WTC11 (cell line): ENCODE measurements at regions not wholly inside any gene's neighbourhood (a gene's known extent, or its start where the extent isn't known, plus 50 kb on each side); places are given as distances from the start of the nearest gene placed in this dataset.

Experiments
- ATAC-seq: fragments of 200-7000 bp; cut with Tn5 transposase; 2 replicates; pipeline ENCODE4 v1.10.0; 2021; ENCODE audit warnings: mild to moderate bottlenecking, moderate library complexity
- CTCF ChIA-PET: fragments of 300-600 bp; sonication (Branson Sonifier 250); formaldehyde crosslinking; loops from one replicate; lab custom pipeline; 2021; ENCODE audit warnings: antibody characterized with exemption; lab: Charles Lee
- POLR2A ChIA-PET: fragments of 350-600 bp; sonication (Branson Sonifier 250); formaldehyde crosslinking; loops from one replicate; lab custom pipeline; 2021; ENCODE audit warnings: antibody characterized with exemption; lab: Charles Lee
- DNase-seq: peaks from one replicate; pipeline ENCODE4 v3.0.0; 2021; ENCODE audit warnings: low spot score
- H3K27ac Mint-ChIP-seq: 2 replicates; pipeline ENCODE4 v1.8.0; 2021; ENCODE audit warnings: mixed read lengths
- H3K27me3 Mint-ChIP-seq: 2 replicates; pipeline ENCODE4 v1.8.0; 2021; ENCODE audit warnings: low read depth, mild to moderate bottlenecking, moderate library complexity, mixed read lengths
- H3K36me3 Mint-ChIP-seq: 2 replicates; pipeline ENCODE4 v1.8.0; 2021; ENCODE audit warnings: mixed read lengths
- H3K4me1 Mint-ChIP-seq: 2 replicates; pipeline ENCODE4 v1.8.0; 2022; ENCODE audit warnings: mixed read lengths
- H3K4me3 Mint-ChIP-seq: 2 replicates; pipeline ENCODE4 v1.8.0; 2021; ENCODE audit warnings: mild to moderate bottlenecking, moderate library complexity, mixed read lengths
- H3K9me3 Mint-ChIP-seq: 2 replicates; pipeline ENCODE4 v1.8.0; 2021; ENCODE audit warnings: mixed read lengths
- ATF2 ChIP-seq: sonication (generic); formaldehyde crosslinking; IDR thresholded peaks from 2 replicates; pipeline ENCODE4 v1.8.1; 2022; ENCODE audit warnings: low read depth, missing genetic modification reagents, borderline replicate concordance
- CREB1 ChIP-seq: sonication (generic); formaldehyde crosslinking; IDR thresholded peaks from 2 replicates; pipeline ENCODE4 v1.8.0; 2023; ENCODE audit warnings: mild to moderate bottlenecking, missing genetic modification reagents
- ELF4 ChIP-seq: sonication (generic); formaldehyde crosslinking; IDR thresholded peaks from 2 replicates; pipeline ENCODE4 v1.8.1; 2022; ENCODE audit warnings: low read depth, mild to moderate bottlenecking, moderate library complexity, missing genetic modification reagents
- EMX1 ChIP-seq: fragments of 250-450 bp; sonication (Bioruptor Pico); IDR thresholded peaks from 2 replicates; pipeline ENCODE4 v1.8.0; 2021; ENCODE audit warnings: mild to moderate bottlenecking
- ERG ChIP-seq: fragments of 250-450 bp; sonication (Bioruptor Pico); IDR thresholded peaks from 2 replicates; pipeline ENCODE4 v1.8.0; 2021; ENCODE audit warnings: mild to moderate bottlenecking
- FOXP1 ChIP-seq: sonication (generic); formaldehyde crosslinking; IDR thresholded peaks from 2 replicates; pipeline ENCODE4 v1.8.0; 2022; ENCODE audit warnings: missing genetic modification reagents, mild to moderate bottlenecking, moderate library complexity, borderline replicate concordance
- GRHL2 ChIP-seq: fragments of 250-450 bp; sonication (Bioruptor Pico); IDR thresholded peaks from 2 replicates; pipeline ENCODE4 v1.8.0; 2022; ENCODE audit warnings: mild to moderate bottlenecking, moderate library complexity; ENCODE audit not compliant: insufficient replicate concordance, severe bottlenecking
- GTF2I ChIP-seq: fragments of 250-450 bp; sonication (Bioruptor Pico); conservative IDR thresholded peaks from 2 replicates; pipeline ENCODE4 v1.4.0; 2021; ENCODE audit warnings: mild to moderate bottlenecking
- IRF1 ChIP-seq: sonication (generic); formaldehyde crosslinking; IDR thresholded peaks from 2 replicates; pipeline ENCODE4 v1.8.0; 2023; ENCODE audit warnings: missing genetic modification reagents
- IRF2 ChIP-seq: sonication (generic); formaldehyde crosslinking; IDR thresholded peaks from 2 replicates; pipeline ENCODE4 v1.8.0; 2022; ENCODE audit warnings: low read depth, missing genetic modification reagents, borderline replicate concordance
- JAZF1 ChIP-seq: fragments of 250-450 bp; sonication (Bioruptor Pico); IDR thresholded peaks from 2 replicates; pipeline ENCODE4 v1.9.0; 2021; ENCODE audit warnings: moderate library complexity, mild to moderate bottlenecking, inconsistent platforms
- KAT7 ChIP-seq: sonication (generic); formaldehyde crosslinking; IDR thresholded peaks from 2 replicates; pipeline ENCODE4 v1.8.1; 2023; ENCODE audit warnings: missing genetic modification reagents, mild to moderate bottlenecking, borderline replicate concordance
- MXD4 ChIP-seq: fragments of 250-450 bp; sonication (Bioruptor Pico); IDR thresholded peaks from 2 replicates; pipeline ENCODE4 v1.8.0; 2021; ENCODE audit warnings: mild to moderate bottlenecking, moderate library complexity, borderline replicate concordance
- NFYB ChIP-seq: sonication (generic); formaldehyde crosslinking; conservative IDR thresholded peaks from 2 replicates; pipeline ENCODE4 v1.8.0; 2022; ENCODE audit warnings: low read depth, missing genetic modification reagents
- NR1H2 ChIP-seq: sonication (generic); formaldehyde crosslinking; IDR thresholded peaks from 2 replicates; pipeline ENCODE4 v1.9.0; 2021; ENCODE audit warnings: mild to moderate bottlenecking, moderate library complexity, missing genetic modification reagents
- NR3C1 ChIP-seq: sonication (generic); formaldehyde crosslinking; conservative IDR thresholded peaks from 2 replicates; pipeline ENCODE4 v1.8.1; 2023; ENCODE audit warnings: low read depth, mild to moderate bottlenecking, missing genetic modification reagents
- PRRX2 ChIP-seq: fragments of 250-450 bp; sonication (Bioruptor Pico); IDR thresholded peaks from 2 replicates; pipeline ENCODE4 v1.8.0; 2021; ENCODE audit warnings: mild to moderate bottlenecking
- SMAD3 ChIP-seq: sonication (generic); formaldehyde crosslinking; IDR thresholded peaks from 2 replicates; pipeline ENCODE4 v1.8.0; 2022; ENCODE audit warnings: missing genetic modification reagents, mild to moderate bottlenecking, borderline replicate concordance
- SOX15 ChIP-seq: fragments of 250-450 bp; sonication (Bioruptor Pico); IDR thresholded peaks from 2 replicates; pipeline ENCODE4 v1.9.0; 2021; ENCODE audit warnings: mild to moderate bottlenecking
- TEAD1 ChIP-seq: sonication (generic); formaldehyde crosslinking; IDR thresholded peaks from 2 replicates; pipeline ENCODE4 v1.8.0; 2022; ENCODE audit warnings: mild to moderate bottlenecking, missing genetic modification reagents
- ZBTB21 ChIP-seq: sonication (generic); formaldehyde crosslinking; IDR thresholded peaks from 2 replicates; pipeline ENCODE4 v1.8.1; 2023; ENCODE audit warnings: mild to moderate bottlenecking, missing genetic modification reagents, borderline replicate concordance
- ZNF219 ChIP-seq: sonication (generic); formaldehyde crosslinking; IDR thresholded peaks from 2 replicates; pipeline ENCODE4 v1.8.0; 2023; ENCODE audit warnings: missing genetic modification reagents, mild to moderate bottlenecking, borderline replicate concordance
- ZNF232 ChIP-seq: sonication (generic); formaldehyde crosslinking; IDR thresholded peaks from 2 replicates; pipeline ENCODE4 v1.8.0; 2022; ENCODE audit warnings: mild to moderate bottlenecking, missing genetic modification reagents
- ZNF396 ChIP-seq: fragments of 250-450 bp; sonication (Bioruptor Pico); IDR thresholded peaks from 2 replicates; pipeline ENCODE4 v1.8.0; 2021; ENCODE audit warnings: mild to moderate bottlenecking, moderate library complexity, borderline replicate concordance
- ZNF423 ChIP-seq: fragments of 250-450 bp; sonication (Bioruptor Pico); IDR thresholded peaks from 2 replicates; pipeline ENCODE4 v2.1.2; 2022; ENCODE audit warnings: mild to moderate bottlenecking, moderate library complexity
- ZNF512 ChIP-seq: sonication (generic); formaldehyde crosslinking; IDR thresholded peaks from 2 replicates; pipeline ENCODE4 v1.8.1; 2022; ENCODE audit warnings: missing genetic modification reagents, borderline replicate concordance
- ZNF671 ChIP-seq: fragments of 250-450 bp; sonication (Bioruptor Pico); IDR thresholded peaks from 2 replicates; pipeline ENCODE4 v1.8.0; 2021; ENCODE audit warnings: mild to moderate bottlenecking

GRCh38 chr21:35732788-35733187, 327.5 kb downstream of the SETD4 start:
- TF ChIP-seq GRHL2 (CRISPR knock-in tag) = no peak
- no peak for TF ChIP-seq ERG (CRISPR knock-in tag)
- TF ChIP-seq KAT7 (CRISPR knock-in tag) = no peak
- TF ChIP-seq GTF2I = no peak
- TF ChIP-seq ELF4 = no peak
- TF ChIP-seq IRF2 (CRISPR knock-in tag) = no peak
- no peak for TF ChIP-seq NFYB (CRISPR knock-in tag)
- TF ChIP-seq SMAD3 = no peak
- Mint-ChIP-seq H3K27me3 (no peaks in the 10 kb centered on the region; the same call in 1 of the 2 replicates), H3K9me3 (peaks cover 24% of the 10 kb centered on the region), H3K4me1 (no peaks in the 10 kb centered on the region), H3K36me3 (peaks cover 6% of the 10 kb centered on the region), H3K27ac (no peak overlapping the region), H3K4me3 (no peak overlapping the region)
- ChIA-PET CTCF (no interaction called here), POLR2A (no interaction called here)
- DNase-seq = no peak
- no peak for ATAC-seq

GRCh38 chr21:35730325-35730724, 330.0 kb downstream of the SETD4 start:
- Mint-ChIP-seq H3K27ac (no peak overlapping the region), H3K4me1 (no peaks in the 10 kb centered on the region), H3K9me3 (peaks cover 11% of the 10 kb centered on the region), H3K27me3 (no peaks in the 10 kb centered on the region; the same call in none of the 2 replicates), H3K4me3 (no peak overlapping the region)
- DNase-seq = no peak
- CTCF ChIA-PET = interaction anchor here (0.6 to 1.0 kb wide), 4 partner anchors 23 to 202 kb away, joined by 3 to 6 read pairs (median 3); no protein-coding TSS in a partner anchor
- ATAC-seq = peak; percentile 39; the same call in 1 of the 2 replicates
- TF ChIP-seq FOXP1 (CRISPR knock-in tag) = no peak
- TF ChIP-seq EMX1 (CRISPR knock-in tag) = no peak
- no peak for TF ChIP-seq JAZF1 (CRISPR knock-in tag)
- TF ChIP-seq IRF1 (CRISPR knock-in tag) = no peak
- no peak for TF ChIP-seq CREB1
- no peak for TF ChIP-seq MXD4 (CRISPR knock-in tag)
- no peak for TF ChIP-seq KAT7 (CRISPR knock-in tag)
- TF ChIP-seq ZNF232 (CRISPR knock-in tag) = no peak
- TF ChIP-seq ZNF671 (CRISPR knock-in tag) = no peak
- TF ChIP-seq SOX15 (CRISPR knock-in tag) = no peak
- no peak for TF ChIP-seq ZNF512
- TF ChIP-seq ZBTB21 = no peak
- TF ChIP-seq NR1H2 (CRISPR knock-in tag) = no peak
- no peak for TF ChIP-seq ZNF219 (CRISPR knock-in tag)
- no peak for TF ChIP-seq ZNF396 (CRISPR knock-in tag)
- no peak for TF ChIP-seq TEAD1 (CRISPR knock-in tag)
- no peak for TF ChIP-seq ZNF423 (CRISPR knock-in tag)
- no peak for TF ChIP-seq PRRX2
- TF ChIP-seq NR3C1 = no peak
- TF ChIP-seq ATF2 (CRISPR knock-in tag) = no peak
- TF ChIP-seq, all 79 proteins: peak for 0
- POLR2A ChIA-PET = no interaction called here
- no peaks in the 10 kb centered on the region for H3K36me3 Mint-ChIP-seq
